ENCODE measurements at regions not wholly inside any gene's neighbourhood (a gene's known extent, or its start where the extent isn't known, plus 50 kb on each side); places are given as distances from the start of the nearest gene placed in this dataset.
"Not testable (repeated sequence)": the region's sequence is repeated elsewhere in the genome, so short reads cannot be mapped to it uniquely, and the experiment has no call there.

DNA sequence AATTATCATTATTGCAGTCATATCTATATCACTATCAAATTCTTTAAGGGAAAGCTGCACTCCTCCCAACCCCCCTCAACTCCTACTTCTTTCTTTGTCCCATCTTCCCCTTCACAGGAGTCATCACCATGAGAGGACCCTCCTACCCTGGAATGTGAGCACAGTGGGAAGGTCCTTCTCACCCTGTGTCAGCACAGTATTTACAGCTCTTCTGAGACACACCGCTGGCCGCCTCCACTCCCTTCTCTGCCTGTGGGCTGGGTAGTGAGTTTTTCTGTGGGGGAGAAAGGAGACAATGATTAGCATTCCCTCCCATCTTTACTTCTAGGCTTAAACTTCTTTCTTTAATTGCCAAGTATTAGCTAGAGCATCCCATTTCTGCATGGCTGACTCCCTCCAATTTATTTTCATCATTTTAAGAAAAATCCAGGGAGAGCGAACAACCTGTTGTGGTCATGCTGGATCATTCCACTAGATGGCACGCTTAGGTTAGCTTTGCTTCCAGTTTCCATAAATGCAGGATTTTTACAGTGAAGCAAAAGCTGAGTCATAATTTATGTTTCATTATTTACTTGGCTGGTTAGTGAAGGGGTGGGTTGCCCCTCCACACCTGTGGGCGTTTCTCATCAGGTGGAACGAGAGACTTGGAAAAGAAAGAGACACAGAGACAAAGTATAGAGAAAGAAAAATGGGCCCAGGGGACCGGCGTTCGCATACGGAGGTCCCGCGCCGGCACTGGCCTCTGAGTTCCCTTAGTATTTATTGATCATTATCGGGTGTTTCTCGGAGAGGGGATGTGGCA is 188.5 kb downstream of the ALX1 start:
- ChIA-PET CTCF (interaction anchor here (0.6 to 3.0 kb wide), 9 partner anchors 9 to 403 kb away, joined by 3 to 21 read pairs (median 3); no protein-coding TSS in a partner anchor), POLR2A (no interaction called here)
- peak; percentile 84 for ATAC-seq
- peaks cover 12% of the 10 kb centered on the region for H3K4me1 Mint-ChIP-seq (ENCODE audit: low read depth)
- intact Hi-C loops (cut with micrococcal nuclease), result loop anchor here (5.0 kb wide), 1 partner anchor 404 kb away; the partner anchor contains the start of gene NTS
- peak overlapping the region; percentile 45 for H3K27ac Mint-ChIP-seq
- DNase-seq, result peak; percentile 60
- peaks cover 2% of the 10 kb centered on the region for H3K9me3 Mint-ChIP-seq
- peak; percentile 63 for TF ChIP-seq CTCF (IDR thresholded peaks at IDR 0.05)
- peak overlapping the region; percentile 70 for H3K4me3 Mint-ChIP-seq
- H3K27me3 Mint-ChIP-seq, result no peaks in the 10 kb centered on the region
- no peaks in the 10 kb centered on the region for H3K36me3 Mint-ChIP-seq (ENCODE audit: low read depth)

DNA sequence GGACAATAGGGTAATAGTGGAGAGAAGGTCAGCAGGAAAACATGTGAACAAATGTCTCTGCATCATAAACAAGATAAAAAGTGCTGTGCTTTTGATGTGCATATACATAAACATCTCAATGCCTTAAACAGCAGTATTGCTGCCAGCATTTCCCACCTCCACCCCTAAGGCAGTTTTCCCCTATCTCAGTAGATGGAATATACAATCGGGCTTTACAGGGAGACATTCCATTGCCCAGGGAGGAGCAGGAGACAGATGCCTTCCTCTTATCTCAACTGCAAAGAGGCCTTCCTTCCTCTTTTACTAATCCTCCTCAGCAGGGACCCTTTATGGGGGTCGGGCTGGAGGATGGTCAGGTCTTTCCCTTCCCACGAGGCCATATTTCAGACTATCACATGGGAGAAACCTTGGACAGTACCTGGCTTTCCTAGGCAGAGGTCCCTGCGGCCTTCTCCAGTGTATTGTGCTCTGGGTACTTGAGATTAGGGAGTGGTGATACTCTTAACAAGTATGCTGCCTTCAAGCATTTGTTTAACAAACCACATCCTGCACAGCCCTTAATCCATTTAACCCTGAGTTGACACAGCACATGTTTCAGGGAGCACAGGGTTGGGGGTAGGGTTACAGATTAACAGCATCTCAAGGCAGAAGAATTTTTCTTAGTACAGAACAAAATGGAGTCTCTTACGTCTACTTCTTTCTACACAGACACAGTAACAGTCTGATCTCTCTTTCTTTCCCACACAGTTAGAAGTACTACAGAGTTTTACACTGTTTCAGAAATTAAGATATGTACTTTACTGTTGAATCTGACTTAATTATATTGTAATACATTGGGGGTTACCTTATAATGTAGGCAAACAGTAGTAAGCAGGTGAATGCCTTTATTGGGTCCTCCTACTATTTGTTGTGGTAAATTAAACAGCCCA is 189.4 kb downstream of the ALX1 start:
- H3K36me3 Mint-ChIP-seq (ENCODE audit: low read depth); H3K27me3 Mint-ChIP-seq; DNase-seq; POLR2A ChIA-PET; H3K9me3 Mint-ChIP-seq; ATAC-seq: not testable (repeated sequence)
- Mint-ChIP-seq H3K27ac (peak overlapping the region; percentile 45), H3K4me3 (peak overlapping the region; percentile 70), H3K4me1 (ENCODE audit: low read depth) (peaks cover 12% of the 10 kb centered on the region)
- intact Hi-C loops (cut with micrococcal nuclease), result loop anchor here (5.0 kb wide), 1 partner anchor 403 kb away; the partner anchor contains the start of gene NTS
- CTCF ChIA-PET, result interaction anchor here (0.7 to 3.0 kb wide), 7 partner anchors 10 to 402 kb away, joined by 3 to 21 read pairs (median 4); no protein-coding TSS in a partner anchor

GRCh38 chr12:85475277-85475676 is 195.3 kb downstream of the ALX1 start:
- ATAC-seq; H3K27ac Mint-ChIP-seq; CTCF ChIA-PET; POLR2A ChIA-PET; H3K4me3 Mint-ChIP-seq; DNase-seq; H3K36me3 Mint-ChIP-seq (ENCODE audit: low read depth); intact Hi-C loops (cut with micrococcal nuclease); H3K4me1 Mint-ChIP-seq (ENCODE audit: low read depth); H3K9me3 Mint-ChIP-seq; H3K27me3 Mint-ChIP-seq: not testable (repeated sequence)

DNA sequence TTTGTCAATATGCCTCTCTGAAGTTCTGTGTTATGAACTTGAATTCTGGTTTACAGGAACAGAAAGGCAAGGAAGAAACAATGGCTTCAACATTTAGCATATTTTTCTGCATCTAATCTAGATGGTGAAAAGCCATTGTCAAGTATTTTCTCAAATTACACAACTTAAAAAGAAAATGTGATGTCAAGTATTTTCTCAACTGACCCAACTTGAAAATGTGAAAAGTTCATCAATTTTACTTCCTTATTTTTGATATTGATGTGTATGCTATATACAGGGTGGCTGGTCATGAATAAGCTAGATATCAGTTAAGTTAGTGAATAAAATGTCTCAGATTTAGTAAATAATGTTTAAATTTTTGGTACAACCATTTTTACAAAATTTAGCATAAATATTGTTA is 196.7 kb downstream of the ALX1 start:
- Mint-ChIP-seq H3K27ac (no peak overlapping the region), H3K4me1 (ENCODE audit: low read depth) (no peaks in the 10 kb centered on the region), H3K4me3 (no peak overlapping the region), H3K27me3 (no peaks in the 10 kb centered on the region), H3K9me3 (no peaks in the 10 kb centered on the region), H3K36me3 (ENCODE audit: low read depth) (no peaks in the 10 kb centered on the region)
- POLR2A ChIA-PET, result interaction anchor here (0.6 kb wide), 1 partner anchor 20 kb away, joined by 4 read pairs; no protein-coding TSS in a partner anchor
- no peak for DNase-seq
- intact Hi-C loops (cut with micrococcal nuclease), result no loop called here
- no peak for TF ChIP-seq CTCF (IDR thresholded peaks at IDR 0.05)
- CTCF ChIA-PET, result no interaction called here
- ATAC-seq, result no peak

- no peak for ATAC-seq
- no peak for TF ChIP-seq CTCF (IDR thresholded peaks at IDR 0.05)
- ChIA-PET CTCF (no interaction called here), POLR2A (no interaction called here)
- intact Hi-C loops (cut with micrococcal nuclease), result no loop called here
- no peaks in the 10 kb centered on the region for H3K9me3 Mint-ChIP-seq
- H3K36me3 Mint-ChIP-seq (ENCODE audit: low read depth), result no peaks in the 10 kb centered on the region
- H3K4me3 Mint-ChIP-seq, result no peak overlapping the region
- DNase-seq, result no peak
- no peak overlapping the region for H3K27ac Mint-ChIP-seq
- no peaks in the 10 kb centered on the region for H3K4me1 Mint-ChIP-seq (ENCODE audit: low read depth)
- no peaks in the 10 kb centered on the region for H3K27me3 Mint-ChIP-seq
Observed at GRCh38 chr12:85484387-85484786, 204.4 kb downstream of the ALX1 start.
